Parathyroid adenoma (tissue), 2 donors: ENCODE measurements at regions not wholly inside any gene's neighbourhood (a gene's known extent, or its start where the extent isn't known, plus 50 kb on each side); places are given as distances from the start of the nearest gene placed in this dataset.
"Not testable (repeated sequence)": the region's sequence is repeated elsewhere in the genome, so short reads cannot be mapped to it uniquely, and the experiment has no call there.

ENCODE experiments used
- H2AFZ ChIP-seq: fragments of 300-600 bp; sonication (generic); one replicate; pipeline ENCODE4 v1.7.0; 2017; ENCODE audit warnings: antibody characterized with exemption, mild to moderate bottlenecking
- H3K27ac ChIP-seq: fragments of 300-600 bp; sonication (generic); one replicate; pipeline ENCODE4 v1.7.0; 2017
- H3K27me3 ChIP-seq: fragments of 300-600 bp; sonication (generic); one replicate; pipeline ENCODE4 v1.7.0; 2017; ENCODE audit warnings: low read length; ENCODE audit not compliant: control insufficient read depth, insufficient read depth
- H3K36me3 ChIP-seq: fragments of 300-600 bp; sonication (generic); one replicate; pipeline ENCODE4 v1.7.0; 2017; ENCODE audit warnings: low read length; ENCODE audit not compliant: control insufficient read depth, insufficient read depth
- H3K4me1 ChIP-seq: fragments of 300-600 bp; sonication (generic); one replicate; pipeline ENCODE4 v1.7.0; 2017; ENCODE audit warnings: control low read depth
- H3K4me2 ChIP-seq: fragments of 300-600 bp; sonication (generic); one replicate; pipeline ENCODE4 v1.7.0; 2017; ENCODE audit warnings: low read length
- H3K4me3 ChIP-seq: fragments of 300-600 bp; sonication (generic); one replicate; pipeline ENCODE4 v1.7.0; 2017; ENCODE audit warnings: low read depth, low read length
- H3K79me2 ChIP-seq: fragments of 300-600 bp; sonication (generic); one replicate; pipeline ENCODE4 v1.7.0; 2017; ENCODE audit warnings: control low read depth
- H3K9ac ChIP-seq: fragments of 300-600 bp; sonication (generic); one replicate; pipeline ENCODE4 v1.7.0; 2017; ENCODE audit warnings: mild to moderate bottlenecking
- H3K9me3 ChIP-seq: fragments of 300-600 bp; sonication (generic); one replicate; pipeline ENCODE4 v1.7.0; 2017; ENCODE audit warnings: low read length; ENCODE audit not compliant: control insufficient read depth
- CTCF ChIP-seq: fragments of 300-600 bp; sonication (generic); IDR thresholded peaks from one replicate; pipeline ENCODE4 v1.7.0; 2017; ENCODE audit warnings: antibody characterized with exemption, mild to moderate bottlenecking
- donor health status: primary hyperparathyroidism.

GRCh38 chr4:45241976-45242375 lies 515.6 kb upstream of the GNPDA2 start:
- Histone ChIP-seq H3K79me2 (no peaks in the 10 kb centered on the region), H3K4me3 (no peak overlapping the region), H3K9ac (no peak overlapping the region), H2AFZ (no peak overlapping the region), H3K27ac (no peak overlapping the region), H3K4me1 (no peaks in the 10 kb centered on the region), H3K27me3 (no peaks in the 10 kb centered on the region), H3K36me3 (no peaks in the 10 kb centered on the region), H3K9me3 (peaks cover 3% of the 10 kb centered on the region), H3K4me2 (no peak overlapping the region)
- no peak for TF ChIP-seq CTCF

GRCh38 chr4:45229206-45229605 lies 502.9 kb upstream of the GNPDA2 start:
- Histone ChIP-seq H3K4me2 (no peak overlapping the region), H3K9ac (no peak overlapping the region), H3K79me2 (no peaks in the 10 kb centered on the region), H3K9me3 (no peaks in the 10 kb centered on the region), H3K4me1 (no peaks in the 10 kb centered on the region), H3K36me3 (no peaks in the 10 kb centered on the region), H3K4me3 (no peak overlapping the region), H2AFZ (no peak overlapping the region), H3K27me3 (no peaks in the 10 kb centered on the region), H3K27ac (no peak overlapping the region)
- TF ChIP-seq CTCF: no peak

- TF ChIP-seq CTCF: no peak
- no peak overlapping the region for H3K27ac ChIP-seq
- no peaks in the 10 kb centered on the region for H3K36me3 ChIP-seq
- no peaks in the 10 kb centered on the region for H3K27me3 ChIP-seq
- no peak overlapping the region for H3K4me3 ChIP-seq
- H3K4me1 ChIP-seq: no peaks in the 10 kb centered on the region
- H3K9me3 ChIP-seq: no peaks in the 10 kb centered on the region
- H3K79me2 ChIP-seq: no peaks in the 10 kb centered on the region
- H2AFZ ChIP-seq: no peak overlapping the region
- H3K9ac ChIP-seq: no peak overlapping the region
- H3K4me2 ChIP-seq: no peak overlapping the region
Measured at GRCh38 chr4:45215976-45216542, 489.7 kb upstream of the GNPDA2 start.

GRCh38 chr4:45208476-45208875 lies 482.1 kb upstream of the GNPDA2 start:
- not testable (repeated sequence) for H3K27me3 ChIP-seq, H3K27ac ChIP-seq, H3K9ac ChIP-seq, H2AFZ ChIP-seq, H3K4me2 ChIP-seq, H3K9me3 ChIP-seq, H3K4me3 ChIP-seq, H3K79me2 ChIP-seq, H3K4me1 ChIP-seq, H3K36me3 ChIP-seq

GRCh38 chr4:45207864-45208331 lies 481.5 kb upstream of the GNPDA2 start:
- not testable (repeated sequence) for H2AFZ ChIP-seq, H3K4me1 ChIP-seq, H3K36me3 ChIP-seq, H3K9me3 ChIP-seq, H3K4me3 ChIP-seq, H3K9ac ChIP-seq, H3K27me3 ChIP-seq, H3K4me2 ChIP-seq, H3K27ac ChIP-seq, H3K79me2 ChIP-seq

- not testable (repeated sequence) for H3K79me2 ChIP-seq, H3K36me3 ChIP-seq, H3K4me2 ChIP-seq
Measured at GRCh38 chr4:45207241-45207863, 481.0 kb upstream of the GNPDA2 start.

More at GRCh38 chr4:45207241-45207863, 481.0 kb upstream of the GNPDA2 start:
- not testable (repeated sequence) for H3K9me3 ChIP-seq, H3K4me1 ChIP-seq, H3K9ac ChIP-seq, H3K27ac ChIP-seq, H3K27me3 ChIP-seq, H3K4me3 ChIP-seq, H2AFZ ChIP-seq
